MG63 (cell line): ENCODE measurements at regions not wholly inside any gene's neighbourhood (a gene's known extent, or its start where the extent isn't known, plus 50 kb on each side); places are given as distances from the start of the nearest gene placed in this dataset.
"Not testable (repeated sequence)": the region's sequence is repeated elsewhere in the genome, so short reads cannot be mapped to it uniquely, and the experiment has no call there.

Experiments used
- DNase-seq: peaks from one replicate; pipeline ENCODE4 v3.0.0-alpha.2; 2020
- H3K27me3 ChIP-seq: fragments of 250-450 bp; sonication (Bioruptor Pico); 2 replicates; pipeline ENCODE4 v1.5.1; 2020; ENCODE audit warnings: mild to moderate bottlenecking, moderate library complexity
- H3K36me3 ChIP-seq: fragments of 250-450 bp; sonication (Bioruptor Pico); 2 replicates; pipeline ENCODE4 v1.5.1; 2020; ENCODE audit warnings: mild to moderate bottlenecking, moderate library complexity
- H3K4me3 ChIP-seq: fragments of 250-450 bp; sonication (Bioruptor Pico); 2 replicates; pipeline ENCODE4 v1.5.1; 2020; ENCODE audit warnings: mild to moderate bottlenecking, moderate library complexity
- H3K9me3 ChIP-seq: fragments of 250-450 bp; sonication (Bioruptor Pico); 2 replicates; pipeline ENCODE4 v1.5.1; 2020; ENCODE audit warnings: mild to moderate bottlenecking, moderate library complexity

DNA sequence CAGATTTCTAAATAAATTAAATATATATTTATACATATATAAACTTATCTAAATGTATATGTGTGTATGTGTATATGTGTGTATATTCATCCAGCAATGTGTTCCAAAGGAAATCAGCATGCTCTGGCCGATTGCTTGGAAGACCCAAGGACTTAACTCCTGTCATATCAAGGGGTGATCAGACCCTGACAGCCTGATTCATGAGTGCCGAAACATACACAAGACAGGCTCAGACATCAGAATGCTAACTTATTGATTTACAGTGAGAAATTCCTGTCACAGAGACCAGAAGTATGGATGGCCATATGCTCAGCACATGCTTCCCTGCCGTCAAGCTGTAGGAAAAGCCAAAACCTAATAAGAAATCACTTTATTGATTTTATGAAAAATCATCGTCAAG lies 545.1 kb upstream of the NR5A2 start:
- Histone ChIP-seq H3K36me3 (no peaks in the 10 kb centered on the region), H3K4me3 (no peak overlapping the region), H3K9me3 (no peaks in the 10 kb centered on the region), H3K27me3 (no peaks in the 10 kb centered on the region)
- no peak for DNase-seq

DNA sequence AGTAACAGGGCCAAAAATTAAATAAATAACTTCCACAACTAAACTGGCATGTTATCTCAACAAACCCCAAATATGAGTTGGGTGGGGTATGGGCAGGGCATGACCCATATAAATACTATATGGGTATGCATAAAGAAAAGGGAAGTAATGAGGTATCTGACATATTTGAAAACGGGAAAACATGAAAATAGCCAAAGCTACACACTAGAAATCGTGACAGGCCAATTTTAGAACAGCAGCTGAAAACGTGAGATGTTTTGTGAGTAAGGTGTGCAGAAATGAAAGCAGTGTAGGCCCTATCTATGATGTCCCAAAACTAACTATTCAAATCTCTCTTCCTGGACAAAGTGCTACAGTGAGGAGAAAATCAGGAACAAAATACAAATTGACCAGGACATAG lies 537.9 kb upstream of the NR5A2 start:
- Histone ChIP-seq H3K4me3 (no peak overlapping the region), H3K36me3 (no peaks in the 10 kb centered on the region), H3K9me3 (peaks cover 5% of the 10 kb centered on the region; the same call in 1 of the 2 replicates), H3K27me3 (no peaks in the 10 kb centered on the region)
- no peak for DNase-seq

DNA sequence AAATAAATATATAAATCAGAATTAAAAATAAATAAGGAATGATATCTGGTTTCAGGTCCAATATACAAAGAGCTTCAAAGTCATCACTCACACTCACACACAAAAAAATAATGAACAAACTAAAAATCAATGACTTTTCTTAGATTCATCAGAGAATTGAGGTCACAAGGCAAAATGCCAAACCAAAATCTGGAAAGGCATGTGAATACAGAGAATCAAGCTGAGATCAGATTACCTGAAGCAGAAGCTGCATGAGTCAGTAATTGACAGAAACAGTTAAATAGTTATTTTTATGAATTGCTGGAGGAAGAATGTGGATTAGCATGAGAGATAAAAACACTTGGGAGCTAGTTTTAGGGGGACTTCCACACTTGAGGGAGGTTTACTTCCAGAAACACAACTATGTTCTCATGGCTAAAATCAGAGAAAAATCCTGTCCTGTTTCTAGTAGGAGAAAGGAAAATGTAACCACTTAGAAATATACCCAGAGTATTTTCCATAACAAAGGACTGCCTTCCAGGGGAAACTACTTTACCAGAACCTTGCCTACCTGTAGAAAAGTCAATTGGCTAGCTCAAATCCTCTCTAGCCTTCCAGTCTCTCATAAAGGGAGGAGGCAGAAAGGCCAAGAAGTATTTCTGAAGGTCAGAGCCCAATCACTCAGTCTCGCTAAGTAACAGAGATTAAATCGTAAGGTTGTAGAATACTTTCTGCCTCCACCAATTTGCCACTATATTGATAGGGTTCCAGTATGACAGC lies 536.6 kb upstream of the NR5A2 start:
- H3K4me3 ChIP-seq, result no peak overlapping the region
- peaks cover 12% of the 10 kb centered on the region for H3K9me3 ChIP-seq
- DNase-seq, result no peak
- H3K36me3 ChIP-seq, result no peaks in the 10 kb centered on the region
- no peaks in the 10 kb centered on the region for H3K27me3 ChIP-seq

DNA sequence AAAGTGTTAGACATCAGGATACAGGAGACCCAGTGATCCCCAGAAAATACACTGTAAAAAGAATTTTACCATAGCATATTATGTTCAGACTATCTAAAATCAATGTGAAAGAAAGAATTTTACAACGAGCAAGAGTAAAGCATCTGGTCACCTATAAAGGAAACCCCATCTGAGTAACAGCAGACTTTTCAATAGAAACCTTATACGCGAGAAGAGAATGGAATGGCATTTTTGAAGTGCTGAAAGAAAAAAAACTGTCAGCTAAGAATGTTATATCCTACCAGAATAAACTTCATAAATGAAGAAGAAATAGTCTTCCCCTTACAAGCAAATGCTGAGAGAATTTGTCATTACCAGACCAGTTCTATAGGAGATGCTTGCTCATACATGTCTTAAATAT lies 532.1 kb upstream of the NR5A2 start:
- Histone ChIP-seq H3K4me3 (no peak overlapping the region), H3K27me3 (no peaks in the 10 kb centered on the region), H3K36me3 (no peaks in the 10 kb centered on the region), H3K9me3 (peaks cover 13% of the 10 kb centered on the region)
- DNase-seq, result no peak

DNA sequence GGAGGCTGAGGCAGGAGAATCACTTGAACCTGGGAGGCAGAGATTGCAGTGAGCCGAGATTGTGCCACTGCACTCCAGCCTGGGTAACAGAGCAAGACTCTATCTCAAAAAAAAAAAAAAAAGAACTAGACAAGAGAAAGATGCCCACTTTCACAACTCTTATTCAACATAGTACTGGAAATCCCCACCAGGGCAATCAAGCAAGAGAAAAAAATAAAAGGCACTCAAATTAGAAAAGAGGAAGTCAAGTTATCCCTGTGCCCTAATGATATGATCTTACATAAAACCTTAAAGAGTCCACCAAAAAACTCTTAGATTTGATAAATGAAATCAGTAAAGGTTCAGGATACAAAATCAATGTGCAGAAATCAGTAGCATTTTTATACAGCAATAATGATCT lies 528.7 kb upstream of the NR5A2 start:
- peaks cover 11% of the 10 kb centered on the region for H3K9me3 ChIP-seq
- H3K36me3 ChIP-seq, H3K4me3 ChIP-seq, H3K27me3 ChIP-seq, DNase-seq: not testable (repeated sequence)

DNA sequence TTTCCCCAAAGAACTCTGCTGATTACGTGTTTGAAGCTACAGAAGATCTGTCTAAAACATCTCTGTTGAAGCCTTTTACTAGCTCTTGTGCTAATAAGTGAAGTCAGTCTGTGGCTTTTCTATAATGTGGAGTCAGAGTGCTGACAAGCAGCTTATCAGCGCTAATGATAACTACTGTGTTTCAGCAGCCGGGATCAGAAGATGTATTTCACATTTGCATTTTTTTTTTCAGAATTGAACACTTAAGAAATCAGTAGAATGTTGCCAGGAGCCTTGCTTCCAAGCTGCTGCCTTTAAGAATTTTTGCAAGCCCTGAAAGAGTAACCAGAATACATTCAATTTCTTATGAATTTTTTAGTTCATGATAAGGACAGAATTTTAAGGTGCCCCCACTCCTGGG lies 519.4 kb upstream of the NR5A2 start:
- Histone ChIP-seq H3K27me3 (no peaks in the 10 kb centered on the region), H3K9me3 (no peaks in the 10 kb centered on the region), H3K36me3 (no peaks in the 10 kb centered on the region), H3K4me3 (no peak overlapping the region)
- no peak for DNase-seq

DNA sequence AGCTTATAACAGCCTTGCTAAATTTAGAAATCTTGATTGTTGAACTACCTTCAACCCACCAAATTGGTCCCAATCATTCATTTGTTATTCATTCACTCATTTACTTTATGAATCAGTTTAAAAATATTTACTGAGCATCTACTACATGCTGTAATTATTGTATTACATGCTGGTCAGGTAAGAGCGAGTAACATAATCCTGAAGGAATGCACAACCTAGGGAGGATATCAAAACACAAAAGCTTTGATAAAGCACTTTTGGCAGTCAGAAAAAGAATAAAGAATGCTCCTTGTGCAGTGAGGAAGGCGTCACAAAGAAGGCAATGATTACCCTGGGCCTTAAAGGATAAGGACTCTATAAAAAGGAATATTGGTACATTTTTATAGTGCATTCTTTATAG lies 518.9 kb upstream of the NR5A2 start:
- H3K36me3 ChIP-seq, result no peaks in the 10 kb centered on the region
- H3K4me3 ChIP-seq, result no peak overlapping the region
- no peaks in the 10 kb centered on the region for H3K9me3 ChIP-seq
- H3K27me3 ChIP-seq, result no peaks in the 10 kb centered on the region
- DNase-seq, result no peak

DNA sequence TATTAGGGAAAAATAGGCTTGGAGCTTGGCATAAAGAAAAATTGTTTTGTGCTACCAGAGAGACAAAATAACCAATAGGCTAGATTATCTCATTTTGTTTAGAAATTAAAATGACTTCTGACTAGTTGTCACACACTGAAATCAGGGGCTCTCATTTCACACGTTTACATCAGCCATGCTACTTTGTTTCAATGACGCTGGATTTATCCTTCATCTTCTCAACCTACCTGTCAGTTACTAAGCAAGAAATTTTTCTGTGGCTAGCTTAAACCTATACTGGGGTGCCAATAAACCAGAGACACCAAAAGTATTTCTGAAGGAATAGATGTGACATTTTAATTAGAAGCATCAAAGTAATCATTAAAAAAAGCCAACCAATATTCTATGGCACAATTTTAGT lies 518.1 kb upstream of the NR5A2 start:
- Histone ChIP-seq H3K27me3 (no peaks in the 10 kb centered on the region), H3K9me3 (no peaks in the 10 kb centered on the region), H3K4me3 (no peak overlapping the region), H3K36me3 (no peaks in the 10 kb centered on the region)
- no peak for DNase-seq

DNA sequence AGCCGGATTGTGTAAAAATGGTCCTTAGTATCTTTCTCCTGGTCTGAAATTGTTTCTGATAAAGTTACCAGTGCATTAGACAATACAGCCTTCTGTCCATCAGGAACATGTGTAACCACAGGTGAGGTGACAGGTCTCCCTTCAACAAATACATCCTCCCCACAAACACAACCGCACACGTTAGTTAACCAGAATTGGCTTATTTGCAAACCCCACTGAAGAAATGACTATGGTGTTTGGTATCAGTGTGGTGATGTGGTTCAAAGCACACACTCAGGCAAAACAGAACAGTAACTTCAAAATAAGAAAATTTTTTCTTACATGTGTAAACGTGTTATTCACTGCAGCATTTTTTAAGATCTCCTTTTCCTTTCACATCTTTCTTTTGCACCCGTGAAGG lies 517.2 kb upstream of the NR5A2 start:
- H3K4me3 ChIP-seq, result no peak overlapping the region
- no peak for DNase-seq
- H3K27me3 ChIP-seq, result no peaks in the 10 kb centered on the region
- H3K9me3 ChIP-seq, result no peaks in the 10 kb centered on the region
- H3K36me3 ChIP-seq, result no peaks in the 10 kb centered on the region

DNA sequence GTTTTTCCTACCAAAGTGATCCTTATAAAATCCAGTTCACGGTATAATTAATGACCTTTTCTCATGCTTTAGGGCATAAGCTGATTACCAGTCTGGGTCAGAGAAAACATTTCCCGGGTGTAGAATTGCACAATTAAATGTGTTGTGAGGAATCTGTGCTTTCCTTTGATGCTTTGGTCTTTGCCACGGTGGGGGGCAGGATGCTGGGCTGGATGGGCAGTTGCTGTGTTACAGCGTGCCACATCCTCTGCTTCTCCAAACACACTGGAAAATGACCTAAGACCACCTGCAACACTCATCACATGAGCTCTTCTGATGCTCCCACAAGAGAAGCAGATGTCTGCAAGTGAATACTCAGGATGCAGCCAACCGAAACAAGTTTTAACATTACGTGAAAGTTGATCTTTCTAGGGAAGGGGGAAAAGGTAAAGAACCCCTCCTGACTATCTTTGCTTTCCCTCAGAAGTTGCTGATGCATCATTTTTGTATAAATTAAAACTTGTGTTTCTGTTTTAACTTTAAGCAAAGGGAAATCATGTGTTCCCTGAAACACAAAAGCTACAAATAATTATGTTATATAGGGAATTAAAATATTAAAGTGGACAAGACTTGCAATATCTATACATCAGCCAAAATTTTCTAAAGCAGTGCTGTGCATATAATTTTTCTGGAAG lies 515.3 kb upstream of the NR5A2 start:
- H3K9me3 ChIP-seq, result no peaks in the 10 kb centered on the region
- DNase-seq, result no peak
- H3K36me3 ChIP-seq, result no peaks in the 10 kb centered on the region
- H3K4me3 ChIP-seq, result no peak overlapping the region
- no peaks in the 10 kb centered on the region for H3K27me3 ChIP-seq

DNA sequence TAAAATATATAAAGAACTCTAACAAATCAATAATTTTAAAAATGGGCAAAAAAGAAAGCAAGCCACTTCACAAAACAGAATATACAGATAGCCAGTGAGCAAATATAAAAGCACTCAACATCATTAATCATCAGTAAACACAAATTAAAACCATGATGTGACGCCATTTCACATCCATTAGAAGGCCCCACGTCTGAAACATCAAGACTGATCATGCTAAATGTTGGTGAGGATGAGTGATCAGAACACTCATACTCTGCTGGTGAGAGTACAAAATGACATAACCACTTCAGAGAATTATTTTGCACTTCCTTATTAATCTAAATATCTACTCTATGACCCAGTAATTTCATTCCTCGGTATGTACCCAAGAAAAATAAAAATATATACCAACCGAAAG lies 512.2 kb upstream of the NR5A2 start:
- H3K4me3 ChIP-seq, result no peak overlapping the region
- no peaks in the 10 kb centered on the region for H3K27me3 ChIP-seq

DNA sequence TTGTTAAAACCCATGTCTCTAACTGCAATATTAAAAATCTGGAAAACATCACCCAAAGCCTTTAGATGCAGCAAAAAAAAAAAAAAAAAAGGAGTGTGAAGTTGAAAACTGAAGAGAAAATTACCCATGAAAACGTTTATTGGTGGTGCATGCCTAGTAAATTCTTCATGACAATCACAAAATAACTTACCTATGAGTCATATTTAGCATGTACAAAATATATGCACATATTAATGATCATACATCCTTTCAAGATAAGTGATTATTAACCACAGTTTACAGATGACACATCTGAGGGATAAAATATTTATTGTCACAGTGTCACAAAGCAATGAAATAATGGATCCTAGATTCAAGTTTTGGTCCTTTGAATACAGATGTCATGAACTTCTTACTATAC lies 505.2 kb upstream of the NR5A2 start:
- Histone ChIP-seq H3K4me3 (no peak overlapping the region), H3K9me3 (no peaks in the 10 kb centered on the region; the same call in 1 of the 2 replicates), H3K27me3 (no peaks in the 10 kb centered on the region), H3K36me3 (no peaks in the 10 kb centered on the region)
- no peak for DNase-seq

More for the DNA sequence above, 512.2 kb upstream of the NR5A2 start:
- Histone ChIP-seq H3K36me3 (no peaks in the 10 kb centered on the region), H3K9me3 (no peaks in the 10 kb centered on the region)
- DNase-seq, result no peak

DNA sequence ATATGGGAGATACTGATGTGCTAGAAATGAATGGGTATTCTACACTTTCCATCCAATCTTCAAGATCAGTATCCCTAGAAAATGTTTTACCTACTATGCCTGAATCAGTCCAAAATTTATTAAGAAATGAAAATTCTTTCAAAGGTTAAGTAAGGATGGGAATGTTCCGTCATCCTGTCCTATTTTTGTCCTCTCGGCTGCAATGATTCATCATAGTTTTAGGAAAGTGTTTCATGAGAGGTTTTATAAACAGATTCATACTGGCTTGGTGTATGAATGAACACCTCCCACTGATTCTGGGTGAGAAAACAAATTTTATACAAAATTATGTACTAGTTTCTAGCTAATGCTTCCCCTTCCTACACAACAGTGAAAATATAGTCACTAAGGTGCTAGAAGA lies 504.6 kb upstream of the NR5A2 start:
- H3K27me3 ChIP-seq, result no peaks in the 10 kb centered on the region
- H3K4me3 ChIP-seq, result no peak overlapping the region
- DNase-seq, result no peak
- no peaks in the 10 kb centered on the region; the same call in 1 of the 2 replicates for H3K9me3 ChIP-seq
- no peaks in the 10 kb centered on the region for H3K36me3 ChIP-seq

DNA sequence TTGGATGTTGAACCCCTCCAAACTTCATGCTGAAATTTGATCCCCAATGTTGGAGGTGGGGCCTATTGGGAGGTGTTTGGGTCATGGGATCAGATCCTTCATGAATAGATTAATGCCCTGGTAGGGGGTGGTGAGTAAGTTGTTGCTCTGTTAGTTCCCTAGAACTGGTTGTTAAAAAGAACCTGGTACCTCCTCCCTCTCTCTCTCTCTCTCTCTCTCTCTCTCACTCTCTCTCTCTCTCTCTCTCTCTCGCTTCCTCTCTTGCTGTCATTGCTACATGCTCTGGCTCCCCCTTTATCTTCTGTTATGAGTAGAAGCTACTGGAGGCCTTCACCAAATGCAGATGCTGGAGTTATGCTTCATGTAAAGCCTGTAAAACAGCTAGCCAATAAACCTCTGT lies 498.2 kb upstream of the NR5A2 start:
- DNase-seq, result no peak
- Histone ChIP-seq H3K27me3 (no peaks in the 10 kb centered on the region), H3K9me3 (peaks cover 8% of the 10 kb centered on the region), H3K36me3 (no peaks in the 10 kb centered on the region), H3K4me3 (no peak overlapping the region)

DNA sequence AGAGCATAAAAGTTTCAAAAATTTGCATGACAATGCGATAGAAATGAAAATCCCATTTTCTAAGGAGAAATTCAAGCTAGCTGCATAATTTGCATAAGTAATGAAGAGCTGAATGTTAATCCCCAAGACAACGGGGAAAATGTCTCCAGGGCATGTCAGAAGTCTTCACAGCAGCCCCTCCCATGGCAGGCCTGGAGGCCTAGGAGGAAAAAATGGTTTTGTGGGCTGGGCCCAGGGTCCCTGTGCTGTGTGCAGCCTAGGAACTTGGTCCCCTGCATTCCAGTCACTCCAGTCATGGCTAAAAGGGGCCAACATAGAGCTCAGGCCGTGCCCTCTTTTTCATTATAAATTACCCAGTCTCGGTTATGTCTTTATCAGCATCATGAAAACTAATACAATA lies 494.1 kb upstream of the NR5A2 start:
- not testable (repeated sequence) for H3K27me3 ChIP-seq, DNase-seq, H3K4me3 ChIP-seq, H3K36me3 ChIP-seq
- peaks cover 13% of the 10 kb centered on the region for H3K9me3 ChIP-seq

DNA sequence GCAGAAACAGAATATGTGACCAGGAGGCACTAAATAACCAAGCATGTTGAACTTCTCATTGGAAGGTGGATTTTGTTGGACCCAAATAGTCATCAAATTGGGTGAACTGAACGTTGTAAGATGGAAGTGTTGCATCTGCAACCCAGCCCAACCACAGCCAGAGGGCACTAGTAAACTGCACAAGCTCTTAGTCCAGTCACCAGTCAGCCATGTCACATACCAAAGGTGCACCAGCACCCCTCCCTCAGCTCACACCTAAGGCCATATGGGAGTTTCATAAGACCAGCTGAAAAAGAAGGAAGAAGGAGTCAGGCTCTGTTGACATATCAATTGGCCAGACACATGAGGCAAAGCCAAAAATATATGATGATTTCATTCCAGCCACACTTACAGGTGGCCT lies 481.7 kb upstream of the NR5A2 start:
- H3K27me3 ChIP-seq, result no peaks in the 10 kb centered on the region
- no peak overlapping the region for H3K4me3 ChIP-seq
- no peak for DNase-seq
- H3K36me3 ChIP-seq, result no peaks in the 10 kb centered on the region
- H3K9me3 ChIP-seq, result peaks cover 5% of the 10 kb centered on the region; the same call in 1 of the 2 replicates

DNA sequence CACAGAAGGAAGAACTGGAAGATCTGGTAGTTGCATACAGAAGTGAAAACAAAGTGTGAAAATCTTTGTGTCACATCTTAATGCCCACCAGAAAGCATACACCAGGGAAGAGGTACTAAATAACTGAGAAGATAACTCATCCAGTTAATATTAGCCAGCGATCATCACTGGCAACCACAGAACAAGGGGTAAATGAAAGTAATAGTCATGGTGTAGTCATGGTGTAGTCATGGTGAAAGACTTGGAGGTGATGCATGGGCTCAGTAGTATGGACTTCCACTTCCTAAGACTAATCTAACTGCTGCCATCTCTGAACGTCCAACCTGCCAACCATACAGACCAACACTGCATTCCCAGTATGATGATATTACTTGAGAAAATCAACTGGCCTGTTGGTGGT lies 481.2 kb upstream of the NR5A2 start:
- peak; percentile 40 for DNase-seq
- H3K4me3 ChIP-seq, result no peak overlapping the region

DNA sequence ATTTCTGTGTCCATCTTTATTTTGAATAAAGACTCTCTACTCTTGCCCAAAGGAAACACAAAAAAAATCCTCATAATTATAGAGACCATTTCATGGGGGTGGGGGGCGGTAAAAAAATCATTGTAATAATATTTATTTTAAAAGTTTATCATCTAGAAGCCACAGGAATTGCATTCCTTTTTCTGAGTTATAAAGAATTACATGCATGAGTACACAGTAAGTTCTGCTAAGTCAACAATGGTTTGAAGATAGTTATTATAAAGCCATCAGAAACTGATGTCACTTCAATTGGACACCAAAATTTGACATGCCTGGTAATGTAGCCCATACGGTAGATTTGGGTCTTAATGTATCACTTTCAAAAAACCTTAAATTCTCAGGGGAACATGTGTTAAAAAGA lies 478.1 kb upstream of the NR5A2 start:
- no peaks in the 10 kb centered on the region for H3K27me3 ChIP-seq
- 0 out of 2 replicates have a peak, but pooled peaks cover 2% of the 10 kb centered on the region for H3K9me3 ChIP-seq
- DNase-seq, result no peak
- no peaks in the 10 kb centered on the region for H3K36me3 ChIP-seq
- no peak overlapping the region for H3K4me3 ChIP-seq

More for the DNA sequence above, 481.2 kb upstream of the NR5A2 start:
- H3K27me3 ChIP-seq, result no peaks in the 10 kb centered on the region
- H3K9me3 ChIP-seq, result peaks cover 3% of the 10 kb centered on the region; the same call in 1 of the 2 replicates
- H3K36me3 ChIP-seq, result no peaks in the 10 kb centered on the region
